Ishikawa (cell line): ENCODE measurements at regions not wholly inside any gene's neighbourhood (a gene's known extent, or its start where the extent isn't known, plus 50 kb on each side); places are given as distances from the start of the nearest gene placed in this dataset.

Experiments used
- RAD21 ChIP-seq: IDR thresholded peaks from 2 replicates; pipeline ENCODE4 v1.6.1; 2012; ENCODE audit warnings: low read depth
- TAF1 ChIP-seq: IDR thresholded peaks from 2 replicates; pipeline ENCODE4 v1.6.1; 2012; ENCODE audit warnings: low read depth, mild to moderate bottlenecking
- ZBTB7A ChIP-seq: IDR thresholded peaks from 2 replicates; pipeline ENCODE4 v1.6.1; 2012; ENCODE audit warnings: low read depth
- TF ChIP-seq, protein P1 (sequence below): IDR thresholded peaks from 2 replicates; pipeline ENCODE4 v1.6.1; 2012
- TF ChIP-seq, protein P2 (sequence below): IDR thresholded peaks from 2 replicates; pipeline ENCODE4 v1.6.1; 2012

DNA sequence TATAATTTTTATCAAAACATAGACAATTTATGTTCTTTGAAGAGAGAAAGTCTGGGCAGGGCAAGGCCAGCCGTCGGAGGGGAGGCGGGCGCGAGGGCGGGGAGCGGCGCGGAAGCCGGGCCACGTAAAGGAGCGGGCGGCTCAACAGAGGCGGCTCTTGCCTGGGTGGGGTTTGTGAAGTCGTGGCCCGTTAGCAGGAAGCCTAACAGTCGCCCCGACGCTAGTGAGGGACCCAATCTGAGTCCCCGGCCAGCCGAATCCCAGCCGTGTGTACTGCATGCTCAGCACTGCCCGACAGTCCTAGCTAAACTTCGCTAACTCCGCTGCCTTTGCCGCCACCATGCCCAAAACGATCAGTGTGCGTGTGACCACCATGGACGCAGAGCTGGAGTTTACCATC is 1129.2 kb downstream of the CDH9 start:
- no peak for TF ChIP-seq ZBTB7A
- TF ChIP-seq, protein P1, sequence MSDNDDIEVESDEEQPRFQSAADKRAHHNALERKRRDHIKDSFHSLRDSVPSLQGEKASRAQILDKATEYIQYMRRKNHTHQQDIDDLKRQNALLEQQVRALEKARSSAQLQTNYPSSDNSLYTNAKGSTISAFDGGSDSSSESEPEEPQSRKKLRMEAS: no peak
- no peak for TF ChIP-seq RAD21
- TF ChIP-seq TAF1: no peak
- TF ChIP-seq, protein P2, sequence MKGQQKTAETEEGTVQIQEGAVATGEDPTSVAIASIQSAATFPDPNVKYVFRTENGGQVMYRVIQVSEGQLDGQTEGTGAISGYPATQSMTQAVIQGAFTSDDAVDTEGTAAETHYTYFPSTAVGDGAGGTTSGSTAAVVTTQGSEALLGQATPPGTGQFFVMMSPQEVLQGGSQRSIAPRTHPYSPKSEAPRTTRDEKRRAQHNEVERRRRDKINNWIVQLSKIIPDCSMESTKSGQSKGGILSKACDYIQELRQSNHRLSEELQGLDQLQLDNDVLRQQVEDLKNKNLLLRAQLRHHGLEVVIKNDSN: no peak
